ENCODE measurements at regions not wholly inside any gene's neighbourhood (a gene's known extent, or its start where the extent isn't known, plus 50 kb on each side); places are given as distances from the start of the nearest gene placed in this dataset.
"Not testable (repeated sequence)": the region's sequence is repeated elsewhere in the genome, so short reads cannot be mapped to it uniquely, and the experiment has no call there.

DNA sequence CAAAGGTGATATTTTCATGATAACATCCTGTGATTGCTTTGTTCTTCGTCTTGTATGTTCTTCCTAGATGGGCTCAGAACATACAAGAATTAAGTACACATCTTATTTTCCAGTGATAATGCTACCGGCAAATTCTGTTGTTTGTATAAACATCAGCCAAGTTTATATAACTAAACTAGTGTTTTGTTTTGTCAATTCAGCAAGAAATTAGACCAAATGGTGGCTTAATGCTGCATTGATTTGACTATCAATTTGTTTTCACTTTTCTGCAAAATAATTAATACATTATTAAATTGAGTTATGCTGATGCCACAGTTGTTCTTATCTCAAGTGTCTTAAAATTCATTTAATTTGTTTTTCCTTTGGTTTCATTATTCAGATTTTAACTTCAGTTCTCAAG, 177.7 kb downstream of the OR4F29 start:
- DNase-seq, result not testable (repeated sequence)

DNA sequence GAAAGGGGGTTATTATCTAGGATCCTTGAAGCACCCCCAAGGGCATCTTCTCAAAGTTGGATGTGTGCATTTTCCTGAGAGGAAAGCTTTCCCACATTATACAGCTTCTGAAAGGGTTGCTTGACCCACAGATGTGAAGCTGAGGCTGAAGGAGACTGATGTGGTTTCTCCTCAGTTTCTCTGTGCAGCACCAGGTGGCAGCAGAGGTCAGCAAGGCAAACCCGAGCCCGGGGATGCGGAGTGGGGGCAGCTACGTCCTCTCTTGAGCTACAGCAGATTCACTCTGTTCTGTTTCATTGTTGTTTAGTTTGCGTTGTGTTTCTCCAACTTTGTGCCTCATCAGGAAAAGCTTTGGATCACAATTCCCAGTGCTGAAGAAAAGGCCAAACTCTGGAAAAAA, 183.7 kb downstream of the OR4F29 start:
- DNase-seq, result peak; percentile 38

Data from fibroblast of skin of scalp (primary cell).